ENCODE measurements at regions not wholly inside any gene's neighbourhood (a gene's known extent, or its start where the extent isn't known, plus 50 kb on each side); places are given as distances from the start of the nearest gene placed in this dataset.

DNA sequence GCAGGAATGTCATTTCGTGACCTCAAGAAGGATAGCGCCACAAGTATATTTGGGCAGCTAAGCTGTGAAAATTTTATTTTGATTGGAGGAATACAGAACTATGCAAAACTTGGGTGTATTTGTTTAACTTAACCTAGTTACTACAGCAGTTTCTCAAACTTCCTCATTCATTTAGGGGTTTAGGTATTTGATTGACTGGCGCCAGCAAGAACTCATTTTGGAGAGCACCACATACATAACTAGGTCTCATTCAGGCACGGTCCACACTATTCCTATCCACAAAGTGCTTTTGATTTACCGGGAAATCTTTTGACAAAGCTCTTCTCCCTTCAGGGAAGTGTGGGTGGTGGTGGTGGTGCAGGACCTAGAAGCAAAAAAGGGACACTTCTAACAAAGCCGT, 155.1 kb upstream of the NRIP1 start:
- Histone ChIP-seq H3K9ac (no peak overlapping the region), H3K27me3 (peaks cover 19% of the 10 kb centered on the region), H3K4me3 (no peak overlapping the region), H3K4me1 (no peaks in the 10 kb centered on the region), H4K20me1 (ENCODE audit: low read depth) (no peaks in the 10 kb centered on the region), H3K27ac (no peak overlapping the region), H3K4me2 (no peak overlapping the region), H3K36me3 (no peaks in the 10 kb centered on the region), H3F3A (ENCODE audit: low read depth) (no peaks in the 10 kb centered on the region), H3K79me2 (ENCODE audit: low read depth) (no peaks in the 10 kb centered on the region), H3K9me3 (ENCODE audit: low read depth) (no peaks in the 10 kb centered on the region), H2AFZ (replicated peaks) (peak overlapping the region; percentile 8)
- no peak for DNase-seq (ENCODE audit: low spot score)
- H3K4me3 Mint-ChIP-seq, result no peak overlapping the region
- no peaks in the 10 kb centered on the region for H3K36me3 Mint-ChIP-seq
- TF ChIP-seq, protein P1, sequence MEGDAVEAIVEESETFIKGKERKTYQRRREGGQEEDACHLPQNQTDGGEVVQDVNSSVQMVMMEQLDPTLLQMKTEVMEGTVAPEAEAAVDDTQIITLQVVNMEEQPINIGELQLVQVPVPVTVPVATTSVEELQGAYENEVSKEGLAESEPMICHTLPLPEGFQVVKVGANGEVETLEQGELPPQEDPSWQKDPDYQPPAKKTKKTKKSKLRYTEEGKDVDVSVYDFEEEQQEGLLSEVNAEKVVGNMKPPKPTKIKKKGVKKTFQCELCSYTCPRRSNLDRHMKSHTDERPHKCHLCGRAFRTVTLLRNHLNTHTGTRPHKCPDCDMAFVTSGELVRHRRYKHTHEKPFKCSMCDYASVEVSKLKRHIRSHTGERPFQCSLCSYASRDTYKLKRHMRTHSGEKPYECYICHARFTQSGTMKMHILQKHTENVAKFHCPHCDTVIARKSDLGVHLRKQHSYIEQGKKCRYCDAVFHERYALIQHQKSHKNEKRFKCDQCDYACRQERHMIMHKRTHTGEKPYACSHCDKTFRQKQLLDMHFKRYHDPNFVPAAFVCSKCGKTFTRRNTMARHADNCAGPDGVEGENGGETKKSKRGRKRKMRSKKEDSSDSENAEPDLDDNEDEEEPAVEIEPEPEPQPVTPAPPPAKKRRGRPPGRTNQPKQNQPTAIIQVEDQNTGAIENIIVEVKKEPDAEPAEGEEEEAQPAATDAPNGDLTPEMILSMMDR (IDR thresholded peaks at IDR 0.05), result no peak
- TF ChIP-seq EZH2phosphoT487 (IDR thresholded peaks at IDR 0.05) (no peak), EZH2 (IDR thresholded peaks at IDR 0.05) (no peak)
- peaks cover 9% of the 10 kb centered on the region for H3K9me3 Mint-ChIP-seq
- H3K27ac Mint-ChIP-seq, result peak overlapping the region; percentile 12
- H3K4me1 Mint-ChIP-seq, result peaks cover 37% of the 10 kb centered on the region
- peaks cover 8% of the 10 kb centered on the region for H3K27me3 Mint-ChIP-seq (ENCODE audit: insufficient read depth, low read depth)

DNA sequence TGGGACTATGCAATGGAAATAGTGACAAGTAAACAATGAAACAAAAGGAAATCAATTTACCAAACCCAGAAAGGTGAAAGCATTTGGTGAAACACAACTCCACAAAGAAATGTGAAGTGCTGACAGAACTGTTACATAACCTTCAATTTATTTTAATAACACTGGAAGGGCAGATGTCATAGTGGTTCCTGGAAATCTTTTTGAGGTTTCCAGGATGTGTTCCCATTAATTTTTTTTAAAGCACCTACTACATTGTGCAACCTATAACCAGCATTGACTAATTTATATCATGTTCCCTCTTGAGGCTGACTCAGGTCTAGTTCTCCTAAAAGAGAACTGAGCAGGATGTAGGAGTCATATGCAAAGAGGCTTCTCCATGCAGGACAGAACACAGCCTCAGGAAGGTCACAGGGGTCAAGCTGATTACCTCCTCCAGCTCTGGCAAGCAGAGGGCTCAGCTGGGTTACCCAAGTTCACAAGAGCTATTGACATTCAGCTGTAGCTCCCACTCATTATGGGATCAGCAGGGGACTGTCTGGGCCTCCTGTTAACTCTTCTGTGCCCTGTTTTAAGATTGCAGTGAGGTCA, 157.1 kb upstream of the NRIP1 start:
- H3K27ac Mint-ChIP-seq, result no peak overlapping the region
- Histone ChIP-seq H3K79me2 (ENCODE audit: low read depth) (no peaks in the 10 kb centered on the region), H3K4me2 (no peak overlapping the region), H3K4me3 (no peak overlapping the region), H3K27me3 (peaks cover 19% of the 10 kb centered on the region), H3K36me3 (no peaks in the 10 kb centered on the region), H4K20me1 (ENCODE audit: low read depth) (no peaks in the 10 kb centered on the region), H2AFZ (replicated peaks) (no peak overlapping the region), H3K27ac (no peak overlapping the region), H3F3A (ENCODE audit: low read depth) (no peaks in the 10 kb centered on the region), H3K4me1 (no peaks in the 10 kb centered on the region), H3K9me3 (ENCODE audit: low read depth) (no peaks in the 10 kb centered on the region), H3K9ac (no peak overlapping the region)
- peaks cover 8% of the 10 kb centered on the region for H3K27me3 Mint-ChIP-seq (ENCODE audit: insufficient read depth, low read depth)
- H3K4me3 Mint-ChIP-seq, result no peak overlapping the region
- peaks cover 9% of the 10 kb centered on the region for H3K9me3 Mint-ChIP-seq
- TF ChIP-seq EZH2 (IDR thresholded peaks at IDR 0.05), result no peak
- TF ChIP-seq EZH2phosphoT487 (IDR thresholded peaks at IDR 0.05), result no peak
- TF ChIP-seq, protein P1 (IDR thresholded peaks at IDR 0.05), result no peak
- peak; percentile 23 for DNase-seq (ENCODE audit: low spot score)
- no peaks in the 10 kb centered on the region for H3K36me3 Mint-ChIP-seq
- H3K4me1 Mint-ChIP-seq, result peaks cover 37% of the 10 kb centered on the region

DNA sequence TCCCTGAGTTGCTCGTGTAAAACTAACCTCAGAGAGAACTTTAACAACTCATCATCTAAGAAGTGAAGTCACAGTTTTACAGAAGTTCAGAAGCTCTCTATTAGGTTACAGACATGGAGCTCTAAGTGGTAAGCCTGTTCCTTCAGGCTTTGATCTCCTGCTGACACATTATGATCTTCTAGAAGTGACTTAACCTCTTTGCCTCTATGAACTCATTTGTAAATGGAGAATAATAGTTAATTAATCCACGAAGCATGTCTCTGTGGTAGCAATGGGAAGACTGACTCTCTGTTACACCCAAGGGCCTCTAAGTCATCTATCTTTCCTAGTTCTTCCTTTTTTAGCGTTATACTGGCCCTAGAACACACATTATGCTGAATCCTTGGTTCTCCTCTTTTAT, 157.9 kb upstream of the NRIP1 start:
- Histone ChIP-seq H3K4me3 (no peak overlapping the region), H3F3A (ENCODE audit: low read depth) (no peaks in the 10 kb centered on the region), H3K4me1 (no peaks in the 10 kb centered on the region), H4K20me1 (ENCODE audit: low read depth) (no peaks in the 10 kb centered on the region), H3K9me3 (ENCODE audit: low read depth) (no peaks in the 10 kb centered on the region), H3K4me2 (no peak overlapping the region), H3K27ac (no peak overlapping the region), H3K9ac (no peak overlapping the region), H2AFZ (replicated peaks) (no peak overlapping the region), H3K27me3 (peaks cover 19% of the 10 kb centered on the region), H3K79me2 (ENCODE audit: low read depth) (no peaks in the 10 kb centered on the region), H3K36me3 (no peaks in the 10 kb centered on the region)
- DNase-seq (ENCODE audit: low spot score), result no peak
- Mint-ChIP-seq H3K9me3 (peaks cover 9% of the 10 kb centered on the region), H3K36me3 (no peaks in the 10 kb centered on the region), H3K4me1 (peaks cover 37% of the 10 kb centered on the region), H3K27me3 (ENCODE audit: insufficient read depth, low read depth) (peaks cover 8% of the 10 kb centered on the region), H3K27ac (no peak overlapping the region), H3K4me3 (no peak overlapping the region)
- TF ChIP-seq EZH2 (IDR thresholded peaks at IDR 0.05) (no peak), EZH2phosphoT487 (IDR thresholded peaks at IDR 0.05) (no peak)
- TF ChIP-seq, protein P1 (IDR thresholded peaks at IDR 0.05), result no peak

All from neural progenitor cell (in vitro differentiated cells).